Activated CD8-positive, alpha-beta memory T cell treated with anti-CD3 and anti-CD28 coated beads for 4 hours (primary cell): ENCODE measurements at regions not wholly inside any gene's neighbourhood (a gene's known extent, or its start where the extent isn't known, plus 50 kb on each side); places are given as distances from the start of the nearest gene placed in this dataset.
"Not testable (repeated sequence)": the region's sequence is repeated elsewhere in the genome, so short reads cannot be mapped to it uniquely, and the experiment has no call there.

Experiments used
- DNase-seq, 2 donors: peaks; one replicate each; pipeline ENCODE4 v3.0.0-alpha.2; 2020; ENCODE audit warnings: low read depth in 2 of 2

GRCh38 chr1:232416026-232416568 is 213.8 kb downstream of the SIPA1L2 start:
- no peak for DNase-seq

- DNase-seq: not testable (repeated sequence)
Observed at GRCh38 chr1:232415481-232415880, 214.5 kb downstream of the SIPA1L2 start.

GRCh38 chr1:232414100-232414499 is 215.8 kb downstream of the SIPA1L2 start:
- no peak for DNase-seq

DNA sequence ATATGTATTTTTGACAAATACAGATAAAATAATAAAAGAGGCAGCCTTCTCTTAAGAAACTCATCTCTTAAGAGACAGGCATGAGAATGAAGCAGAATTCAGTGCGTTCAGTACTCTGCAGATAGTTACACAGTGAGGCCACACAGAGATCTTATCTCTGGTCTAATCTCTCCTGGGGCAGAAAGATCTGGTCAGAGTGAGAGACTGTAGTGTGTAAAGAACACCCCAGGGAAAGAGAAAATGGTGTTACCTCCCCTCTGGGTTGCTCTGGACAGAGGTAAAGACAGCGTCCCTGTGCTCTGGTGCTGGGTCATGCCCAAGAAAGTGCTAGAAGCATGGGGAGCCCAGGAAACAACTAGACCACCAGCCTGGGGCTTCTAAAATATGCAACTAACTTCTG is 216.3 kb downstream of the SIPA1L2 start:
- no peak for DNase-seq

GRCh38 chr1:232409584-232409983 is 220.3 kb downstream of the SIPA1L2 start:
- DNase-seq: no peak

GRCh38 chr1:232407120-232407519 is 222.8 kb downstream of the SIPA1L2 start:
- DNase-seq: no peak

DNA sequence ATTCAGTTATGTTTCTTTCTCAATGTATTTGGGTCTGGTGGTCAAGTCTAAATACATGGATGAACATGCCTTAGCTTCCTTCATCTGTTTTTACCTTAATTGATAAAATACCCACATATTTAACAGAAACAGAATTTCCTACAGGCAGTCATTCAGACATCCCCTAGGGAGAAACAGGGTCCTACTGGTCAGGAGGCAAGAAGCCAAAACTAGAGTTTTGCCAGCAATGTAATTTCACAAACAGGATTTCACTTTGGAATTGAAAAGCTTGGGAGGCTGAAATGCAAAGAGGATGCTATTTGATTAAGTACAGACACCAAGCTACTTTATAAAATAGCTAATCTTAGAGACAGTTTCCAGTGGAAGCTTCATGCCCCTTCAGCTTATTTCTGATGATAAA is 224.2 kb downstream of the SIPA1L2 start:
- DNase-seq: no peak

DNA sequence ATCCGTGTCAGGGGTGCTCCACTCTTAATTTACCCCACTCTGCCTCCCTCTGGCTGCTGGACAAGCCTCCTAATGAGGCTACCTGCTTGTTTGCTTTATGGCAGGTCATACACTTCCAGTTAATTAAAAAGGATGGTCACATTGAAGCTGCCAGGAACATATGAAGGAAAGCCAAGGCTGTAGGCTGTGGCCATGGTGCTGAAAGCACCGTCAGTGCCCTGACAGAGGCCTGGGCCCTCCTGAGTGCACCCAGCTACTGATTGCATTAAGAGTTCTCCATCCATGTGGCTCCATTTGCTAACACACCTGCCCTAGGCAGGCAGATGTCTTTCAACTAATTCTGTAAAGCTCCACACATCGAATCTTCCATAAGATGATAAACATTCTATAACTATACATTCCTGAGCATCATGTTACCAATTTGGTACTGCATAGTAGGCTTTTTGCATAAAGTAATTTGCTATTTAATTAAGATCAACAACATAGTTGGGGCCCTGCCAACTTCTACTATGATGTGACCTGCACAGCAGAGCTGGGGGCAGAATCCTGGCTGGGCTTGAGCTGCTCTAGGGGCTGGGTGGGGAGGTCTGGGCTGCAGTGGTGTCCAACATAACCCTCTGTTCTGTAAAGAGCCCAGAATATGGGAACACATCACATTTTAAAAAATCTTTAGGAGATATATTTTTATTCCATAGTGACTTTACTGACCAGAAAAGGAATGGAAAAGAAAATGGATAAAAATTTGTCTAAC is 224.8 kb downstream of the SIPA1L2 start:
- DNase-seq: no peak

GRCh38 chr1:232404227-232404626 is 225.7 kb downstream of the SIPA1L2 start:
- DNase-seq: no peak

GRCh38 chr1:232403017-232403714 is 226.8 kb downstream of the SIPA1L2 start:
- no peak for DNase-seq

GRCh38 chr1:232398823-232399222 is 231.1 kb downstream of the SIPA1L2 start:
- no peak for DNase-seq

DNA sequence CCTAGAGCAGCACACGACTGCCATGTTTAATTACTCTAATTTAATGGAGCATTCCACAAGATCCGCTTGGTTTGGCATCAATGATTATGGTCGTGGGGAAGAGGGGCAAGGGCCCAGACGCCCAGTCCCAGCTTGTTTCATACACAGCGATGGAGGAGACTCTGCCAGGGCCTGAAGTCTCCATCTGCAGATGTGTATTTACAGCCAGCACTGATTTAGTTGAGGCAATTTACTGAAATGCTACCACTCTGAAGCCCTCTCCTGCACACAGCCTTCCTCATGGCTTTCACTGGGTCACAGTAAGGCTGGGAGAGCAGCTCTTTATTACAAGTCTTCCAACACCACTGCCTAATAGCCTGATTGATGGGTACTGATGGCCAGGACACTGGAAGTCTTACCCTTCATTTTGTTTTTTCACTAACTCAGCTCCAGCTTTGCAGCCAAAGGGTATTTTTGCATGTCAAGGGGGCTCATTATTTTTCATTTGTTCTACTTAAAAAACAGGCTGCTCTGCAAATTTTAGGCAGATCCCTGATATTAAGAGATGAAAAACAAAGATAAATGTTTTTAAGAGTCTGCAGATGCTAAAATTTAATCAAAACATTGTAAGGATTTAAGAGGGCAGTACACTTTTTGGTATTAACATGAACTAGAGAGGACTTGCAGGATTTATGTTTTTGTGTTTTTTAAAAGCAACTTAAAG is 236.3 kb downstream of the SIPA1L2 start:
- DNase-seq: no peak

GRCh38 chr1:232393010-232393409 is 236.9 kb downstream of the SIPA1L2 start:
- no peak for DNase-seq

DNA sequence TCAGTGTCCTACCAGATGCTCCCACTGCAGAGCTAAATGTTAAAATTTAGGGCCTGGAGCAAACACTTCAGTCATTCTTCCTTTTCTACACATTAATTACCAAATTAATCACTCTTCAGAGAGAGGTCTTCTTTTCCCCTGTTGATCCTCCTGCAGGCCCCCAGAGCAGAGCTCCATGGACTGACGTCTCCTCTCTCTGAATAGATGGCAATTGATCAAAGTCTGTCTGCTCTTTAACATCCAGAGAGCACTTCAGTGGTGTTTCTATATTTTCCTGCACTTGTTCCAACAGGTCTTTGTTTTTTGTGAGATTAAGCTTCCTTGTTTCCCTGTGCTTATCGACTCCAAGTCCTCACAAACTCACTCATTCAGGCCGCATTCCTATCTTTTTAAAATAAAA is 239.3 kb downstream of the SIPA1L2 start:
- no peak for DNase-seq

GRCh38 chr1:232389744-232390143 is 240.2 kb downstream of the SIPA1L2 start:
- no peak for DNase-seq

GRCh38 chr1:232388363-232388762 is 241.6 kb downstream of the SIPA1L2 start:
- DNase-seq: no peak

- no peak for DNase-seq
Observed at GRCh38 chr1:232386721-232387510, 243.0 kb downstream of the SIPA1L2 start.

DNA sequence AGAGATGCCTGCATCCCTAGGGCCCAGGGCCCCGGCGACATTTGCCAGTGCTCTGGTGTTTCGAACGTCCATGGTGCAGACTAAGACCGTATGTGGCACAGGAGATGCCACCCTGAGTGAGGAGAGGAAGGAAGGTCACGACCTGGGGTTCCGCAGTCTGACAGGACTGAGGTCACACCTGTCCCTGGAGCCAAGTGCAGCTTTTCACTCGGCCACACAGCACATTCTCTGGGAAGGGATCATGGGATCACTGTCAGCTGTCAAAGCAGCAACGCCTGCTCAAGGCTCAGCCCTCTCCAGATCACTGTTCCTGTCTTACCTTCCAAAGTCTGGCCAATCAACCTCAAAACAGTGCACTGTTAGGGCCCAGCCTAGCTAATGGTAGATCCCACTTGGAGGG is 243.6 kb downstream of the SIPA1L2 start:
- DNase-seq: no peak

- DNase-seq: no peak
Observed at GRCh38 chr1:232385221-232385620, 244.7 kb downstream of the SIPA1L2 start.

- DNase-seq: no peak
Observed at GRCh38 chr1:232384171-232384883, 245.6 kb downstream of the SIPA1L2 start.
